Neural cell (in vitro differentiated cells): ENCODE measurements at regions not wholly inside any gene's neighbourhood (a gene's known extent, or its start where the extent isn't known, plus 50 kb on each side); places are given as distances from the start of the nearest gene placed in this dataset.

Experiments used
- H2AFZ ChIP-seq: fragments of 200-600, 300-800 bp; sonication (generic), shearing (Covaris generic); 2 replicates; pipeline ENCODE4 v1.6.0; 2014; ENCODE audit warnings: low read depth, mild to moderate bottlenecking, antibody characterized with exemption, low read length, moderate library complexity
- H3F3A ChIP-seq: fragments of 200-600 bp; shearing (Covaris generic); 2 replicates; pipeline ENCODE4 v1.6.1; 2016; ENCODE audit warnings: mild to moderate bottlenecking, moderate library complexity, mixed read lengths, antibody characterized with exemption, low read length; ENCODE audit not compliant: insufficient read depth, poor library complexity, severe bottlenecking
- H3K27ac ChIP-seq: fragments of 200-600, 300-800 bp; sonication (generic), shearing (Covaris generic); 2 replicates; pipeline ENCODE4 v1.5.1; 2014; ENCODE audit warnings: mild to moderate bottlenecking, low read length, moderate library complexity
- H3K27me3 ChIP-seq: fragments of 300-800, 200-600 bp; sonication (generic), shearing (Covaris generic); 2 replicates; pipeline ENCODE4 v1.6.0; 2014; ENCODE audit warnings: mild to moderate bottlenecking, low read depth, low read length, moderate library complexity; ENCODE audit not compliant: insufficient read depth
- H3K36me3 ChIP-seq: fragments of 300-800, 200-600 bp; sonication (generic), shearing (Covaris generic); 2 replicates; pipeline ENCODE4 v1.5.1; 2014; ENCODE audit warnings: mild to moderate bottlenecking, antibody characterized with exemption, low read length, moderate library complexity; ENCODE audit not compliant: insufficient read depth
- H3K4me2 ChIP-seq: fragments of 300-800, 200-600 bp; sonication (generic), shearing (Covaris generic); 2 replicates; pipeline ENCODE4 v1.6.0; 2014; ENCODE audit warnings: mild to moderate bottlenecking, low read length
- H3K4me3 ChIP-seq: fragments of 300-800, 200-600 bp; sonication (generic), shearing (Covaris generic); 2 replicates; pipeline ENCODE4 v1.5.1; 2014; ENCODE audit warnings: mild to moderate bottlenecking, low read length, moderate library complexity
- H3K79me2 ChIP-seq: fragments of 200-600 bp; shearing (Covaris generic); replicated peaks from 2 replicates; pipeline ENCODE4 v1.6.0; 2014; ENCODE audit warnings: mild to moderate bottlenecking, low read length, moderate library complexity; ENCODE audit not compliant: insufficient read depth
- H3K9ac ChIP-seq: fragments of 300-800, 200-600 bp; sonication (generic), shearing (Covaris generic); 2 replicates; pipeline ENCODE4 v1.6.1; 2016; ENCODE audit warnings: mild to moderate bottlenecking, low read length, mixed read lengths
- H3K9me2 ChIP-seq: fragments of 200-600 bp; shearing (Covaris generic); 2 replicates; pipeline ENCODE4 v1.6.1; 2016; ENCODE audit warnings: mild to moderate bottlenecking, low read length, mixed read lengths; ENCODE audit not compliant: insufficient read depth
- H3K9me3 ChIP-seq: fragments of 200-600, 300-800 bp; sonication (generic), shearing (Covaris generic); 2 replicates; pipeline ENCODE4 v1.6.1; 2016; ENCODE audit warnings: mild to moderate bottlenecking, mixed run types, low read length, moderate library complexity, mixed read lengths
- H4K20me1 ChIP-seq: fragments of 200-600 bp; shearing (Covaris generic); 2 replicates; pipeline ENCODE4 v1.6.1; 2016; ENCODE audit warnings: mild to moderate bottlenecking, mixed run types; ENCODE audit not compliant: insufficient read depth
- EP300 ChIP-seq: fragments of 450-650 bp; conservative IDR thresholded peaks from 2 replicates; pipeline ENCODE4 v1.6.1; 2014; ENCODE audit warnings: antibody characterized with exemption, mild to moderate bottlenecking, moderate library complexity; ENCODE audit not compliant: poor library complexity, severe bottlenecking
- EZH2 ChIP-seq: fragments of 200-600, 300-800 bp; shearing (Covaris generic), sonication (generic); IDR thresholded peaks from 2 replicates; pipeline ENCODE4 v1.6.1; 2014; ENCODE audit warnings: antibody characterized with exemption, low read length, borderline replicate concordance, mild to moderate bottlenecking; ENCODE audit not compliant: insufficient read depth, poor library complexity, severe bottlenecking
- MXI1 ChIP-seq: fragments of 450-650 bp; conservative IDR thresholded peaks from 2 replicates; pipeline ENCODE4 v1.6.1; 2014; ENCODE audit warnings: antibody characterized with exemption, mild to moderate bottlenecking; ENCODE audit not compliant: poor library complexity, severe bottlenecking
- POLR2AphosphoS5 ChIP-seq: IDR thresholded peaks from 2 replicates; pipeline ENCODE4 v1.6.1; 2012
- RAD21 ChIP-seq: fragments of 450-650 bp; conservative IDR thresholded peaks from 2 replicates; pipeline ENCODE4 v1.6.1; 2014; ENCODE audit warnings: antibody characterized with exemption, mild to moderate bottlenecking, moderate library complexity
- REST ChIP-seq: IDR thresholded peaks from 2 replicates; pipeline ENCODE4 v1.6.1; 2012; ENCODE audit warnings: borderline replicate concordance
- SMC3 ChIP-seq: fragments of 450-650 bp; conservative IDR thresholded peaks from 2 replicates; pipeline ENCODE4 v1.6.1; 2014; ENCODE audit warnings: antibody characterized with exemption, mild to moderate bottlenecking, moderate library complexity; ENCODE audit not compliant: poor library complexity
- TAF1 ChIP-seq: IDR thresholded peaks from 2 replicates; pipeline ENCODE4 v1.6.1; 2012; ENCODE audit warnings: low read depth
- TF ChIP-seq, protein P1 (sequence below): fragments of 450-650 bp; IDR thresholded peaks from 2 replicates; pipeline ENCODE4 v1.5.1; 2014; ENCODE audit warnings: antibody characterized with exemption, mild to moderate bottlenecking, moderate library complexity; ENCODE audit not compliant: poor library complexity, severe bottlenecking

- H3F3A ChIP-seq, result no peaks in the 10 kb centered on the region
- no peak overlapping the region for H3K4me3 ChIP-seq
- H4K20me1 ChIP-seq, result no peaks in the 10 kb centered on the region
- TF ChIP-seq SMC3, result no peak
- no peak for TF ChIP-seq EP300
- TF ChIP-seq, protein P1, sequence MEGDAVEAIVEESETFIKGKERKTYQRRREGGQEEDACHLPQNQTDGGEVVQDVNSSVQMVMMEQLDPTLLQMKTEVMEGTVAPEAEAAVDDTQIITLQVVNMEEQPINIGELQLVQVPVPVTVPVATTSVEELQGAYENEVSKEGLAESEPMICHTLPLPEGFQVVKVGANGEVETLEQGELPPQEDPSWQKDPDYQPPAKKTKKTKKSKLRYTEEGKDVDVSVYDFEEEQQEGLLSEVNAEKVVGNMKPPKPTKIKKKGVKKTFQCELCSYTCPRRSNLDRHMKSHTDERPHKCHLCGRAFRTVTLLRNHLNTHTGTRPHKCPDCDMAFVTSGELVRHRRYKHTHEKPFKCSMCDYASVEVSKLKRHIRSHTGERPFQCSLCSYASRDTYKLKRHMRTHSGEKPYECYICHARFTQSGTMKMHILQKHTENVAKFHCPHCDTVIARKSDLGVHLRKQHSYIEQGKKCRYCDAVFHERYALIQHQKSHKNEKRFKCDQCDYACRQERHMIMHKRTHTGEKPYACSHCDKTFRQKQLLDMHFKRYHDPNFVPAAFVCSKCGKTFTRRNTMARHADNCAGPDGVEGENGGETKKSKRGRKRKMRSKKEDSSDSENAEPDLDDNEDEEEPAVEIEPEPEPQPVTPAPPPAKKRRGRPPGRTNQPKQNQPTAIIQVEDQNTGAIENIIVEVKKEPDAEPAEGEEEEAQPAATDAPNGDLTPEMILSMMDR, result no peak
- TF ChIP-seq MXI1, result no peak
- no peak for TF ChIP-seq TAF1
- no peak for TF ChIP-seq POLR2AphosphoS5
- no peak for TF ChIP-seq RAD21
- no peak for TF ChIP-seq EZH2
- no peak for TF ChIP-seq REST
- no peak overlapping the region for H3K4me2 ChIP-seq
- no peaks in the 10 kb centered on the region for H3K27me3 ChIP-seq
- no peak overlapping the region for H2AFZ ChIP-seq
- no peaks in the 10 kb centered on the region for H3K36me3 ChIP-seq
- no peaks in the 10 kb centered on the region for H3K9me2 ChIP-seq
- no peak overlapping the region for H3K9ac ChIP-seq
- H3K27ac ChIP-seq, result no peak overlapping the region
- H3K79me2 ChIP-seq, result no peaks in the 10 kb centered on the region
- H3K9me3 ChIP-seq, result peaks cover 5% of the 10 kb centered on the region
Measured at GRCh38 chr20:23260181-23260840, 90.3 kb upstream of the NXT1 start.

- Histone ChIP-seq H3K9me3 (peaks cover 4% of the 10 kb centered on the region), H3K79me2 (no peaks in the 10 kb centered on the region), H3K27ac (no peak overlapping the region), H4K20me1 (no peaks in the 10 kb centered on the region), H3K36me3 (no peaks in the 10 kb centered on the region), H3K9ac (no peak overlapping the region), H3K9me2 (no peaks in the 10 kb centered on the region), H3K4me2 (no peak overlapping the region), H3K4me3 (no peak overlapping the region), H3K27me3 (no peaks in the 10 kb centered on the region), H2AFZ (no peak overlapping the region), H3F3A (no peaks in the 10 kb centered on the region)
- TF ChIP-seq EP300, result no peak
- no peak for TF ChIP-seq POLR2AphosphoS5
- TF ChIP-seq REST, result no peak
- TF ChIP-seq, protein P1, result no peak
- TF ChIP-seq TAF1, result no peak
- no peak for TF ChIP-seq SMC3
- no peak for TF ChIP-seq EZH2
- TF ChIP-seq MXI1, result no peak
- TF ChIP-seq RAD21, result no peak
Measured at GRCh38 chr20:23258747-23259121, 91.9 kb upstream of the NXT1 start.
